LNCAP (cell line): ENCODE measurements at regions not wholly inside any gene's neighbourhood (a gene's known extent, or its start where the extent isn't known, plus 50 kb on each side); places are given as distances from the start of the nearest gene placed in this dataset.

ENCODE experiments used
- TF ChIP-seq, protein P1 (sequence below): fragments of 450-650 bp; IDR thresholded peaks from 2 replicates; pipeline ENCODE4 v1.5.1; 2017; ENCODE audit warnings: mild to moderate bottlenecking

DNA sequence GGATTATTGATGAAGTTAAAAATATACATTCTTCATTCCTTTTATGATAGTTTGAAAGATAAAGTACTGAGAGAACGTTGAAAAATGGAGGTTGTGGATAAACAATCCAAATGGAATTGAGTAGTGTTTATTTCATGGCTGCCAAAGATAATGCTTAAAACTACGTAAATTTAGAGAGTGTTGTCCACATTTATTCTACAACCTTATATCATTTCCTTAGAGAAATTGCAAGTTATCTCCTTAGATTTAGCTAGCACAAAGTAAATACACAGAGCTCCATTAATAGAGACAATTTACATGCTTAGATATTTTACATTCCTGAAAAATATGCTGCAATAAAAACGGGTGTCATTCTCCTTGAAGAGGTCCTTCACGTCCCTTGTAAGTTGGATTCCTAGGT lies 146.5 kb upstream of the CCDC179 start:
- TF ChIP-seq, protein P1, sequence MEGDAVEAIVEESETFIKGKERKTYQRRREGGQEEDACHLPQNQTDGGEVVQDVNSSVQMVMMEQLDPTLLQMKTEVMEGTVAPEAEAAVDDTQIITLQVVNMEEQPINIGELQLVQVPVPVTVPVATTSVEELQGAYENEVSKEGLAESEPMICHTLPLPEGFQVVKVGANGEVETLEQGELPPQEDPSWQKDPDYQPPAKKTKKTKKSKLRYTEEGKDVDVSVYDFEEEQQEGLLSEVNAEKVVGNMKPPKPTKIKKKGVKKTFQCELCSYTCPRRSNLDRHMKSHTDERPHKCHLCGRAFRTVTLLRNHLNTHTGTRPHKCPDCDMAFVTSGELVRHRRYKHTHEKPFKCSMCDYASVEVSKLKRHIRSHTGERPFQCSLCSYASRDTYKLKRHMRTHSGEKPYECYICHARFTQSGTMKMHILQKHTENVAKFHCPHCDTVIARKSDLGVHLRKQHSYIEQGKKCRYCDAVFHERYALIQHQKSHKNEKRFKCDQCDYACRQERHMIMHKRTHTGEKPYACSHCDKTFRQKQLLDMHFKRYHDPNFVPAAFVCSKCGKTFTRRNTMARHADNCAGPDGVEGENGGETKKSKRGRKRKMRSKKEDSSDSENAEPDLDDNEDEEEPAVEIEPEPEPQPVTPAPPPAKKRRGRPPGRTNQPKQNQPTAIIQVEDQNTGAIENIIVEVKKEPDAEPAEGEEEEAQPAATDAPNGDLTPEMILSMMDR, result no peak

DNA sequence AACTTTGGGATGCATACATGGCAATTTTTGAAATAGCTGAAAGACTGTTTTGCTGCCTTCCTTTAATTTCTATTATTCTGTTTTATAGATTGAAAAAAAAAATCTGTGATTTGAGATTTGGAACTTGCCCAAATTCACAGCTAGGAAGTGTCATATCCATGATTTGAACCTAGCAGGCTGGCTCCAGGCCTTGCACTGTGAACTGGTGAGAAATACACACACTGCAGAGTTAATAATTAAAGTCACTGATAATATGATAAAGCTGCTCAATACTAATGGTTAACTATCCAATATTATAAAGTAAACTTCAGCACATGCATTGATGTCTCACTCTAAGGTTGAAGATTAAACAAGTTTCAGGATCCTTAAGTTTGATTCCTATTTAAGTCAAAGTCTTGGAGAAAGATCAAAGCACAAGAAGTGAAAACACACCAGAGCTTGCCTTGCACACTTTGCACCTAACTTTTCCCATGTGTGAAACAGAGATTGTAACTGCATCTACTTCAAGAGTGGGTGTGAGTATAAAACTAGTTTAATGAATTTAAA lies 150.6 kb upstream of the CCDC179 start:
- TF ChIP-seq, protein P1, result no peak

DNA sequence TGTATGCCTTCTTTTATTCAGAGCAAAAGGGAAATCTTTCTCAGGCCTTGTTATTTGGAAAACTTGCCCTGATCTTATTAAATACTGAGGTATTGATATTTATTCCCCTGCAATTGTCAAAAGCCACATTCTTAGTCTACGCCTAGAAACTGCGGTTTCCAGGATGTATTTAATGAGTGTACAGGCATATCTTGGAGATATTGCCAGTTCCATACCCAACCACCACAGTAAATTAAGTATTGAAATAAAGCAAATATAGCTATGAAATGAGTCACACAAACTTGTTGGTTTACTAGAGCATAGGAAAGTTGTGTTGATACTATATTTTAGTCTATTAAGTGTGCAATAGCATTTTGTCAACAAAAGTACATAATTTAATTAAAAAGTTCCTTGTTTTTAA lies 152.7 kb upstream of the CCDC179 start:
- TF ChIP-seq, protein P1, result no peak

DNA sequence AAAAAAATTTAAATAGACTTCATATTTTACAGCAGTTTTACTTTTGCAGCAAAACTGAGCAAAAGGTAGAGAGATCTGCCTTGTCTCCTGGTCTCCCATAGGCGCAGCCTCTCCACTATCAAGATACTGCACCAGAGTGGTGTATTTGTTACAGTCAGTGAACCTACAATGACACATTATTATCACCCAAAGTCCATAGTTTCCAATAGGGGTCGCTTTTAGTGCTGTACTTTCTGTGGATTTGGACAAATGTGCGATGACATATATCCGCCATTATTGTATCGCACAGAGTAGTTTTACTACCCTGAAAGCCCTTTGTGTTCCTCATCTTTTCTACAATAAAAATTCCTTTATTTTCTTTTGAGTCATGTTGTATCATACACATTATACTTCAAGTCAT lies 153.2 kb upstream of the CCDC179 start:
- TF ChIP-seq, protein P1, result no peak

DNA sequence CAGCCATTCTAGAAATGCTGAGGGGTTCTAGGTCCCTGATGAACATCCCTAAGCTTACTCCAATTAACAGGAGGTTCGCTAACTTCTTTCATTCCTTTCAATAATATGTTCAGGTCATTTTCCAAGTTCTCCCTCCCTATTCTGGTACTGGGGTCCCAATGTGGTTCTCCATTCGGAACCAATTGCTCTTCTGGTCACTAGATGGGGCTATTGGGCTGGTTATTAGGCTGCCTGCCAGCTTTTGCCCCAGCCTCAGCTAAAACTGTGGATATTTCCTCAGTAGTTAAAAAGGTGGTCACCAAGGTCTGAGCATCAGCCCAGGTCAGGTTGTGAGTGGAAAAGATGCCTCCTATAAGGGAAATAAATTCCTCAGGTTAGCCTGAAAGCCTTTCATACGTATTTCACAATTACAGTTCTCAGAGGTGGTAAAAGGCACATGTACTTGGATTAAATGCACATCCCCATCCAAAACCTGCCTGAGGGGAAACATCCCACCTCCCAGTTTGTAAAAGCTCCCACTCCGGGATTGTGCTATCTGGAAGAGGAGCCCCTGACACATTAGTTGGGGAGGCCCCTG lies 161.1 kb upstream of the CCDC179 start:
- TF ChIP-seq, protein P1, result peak; percentile 72

DNA sequence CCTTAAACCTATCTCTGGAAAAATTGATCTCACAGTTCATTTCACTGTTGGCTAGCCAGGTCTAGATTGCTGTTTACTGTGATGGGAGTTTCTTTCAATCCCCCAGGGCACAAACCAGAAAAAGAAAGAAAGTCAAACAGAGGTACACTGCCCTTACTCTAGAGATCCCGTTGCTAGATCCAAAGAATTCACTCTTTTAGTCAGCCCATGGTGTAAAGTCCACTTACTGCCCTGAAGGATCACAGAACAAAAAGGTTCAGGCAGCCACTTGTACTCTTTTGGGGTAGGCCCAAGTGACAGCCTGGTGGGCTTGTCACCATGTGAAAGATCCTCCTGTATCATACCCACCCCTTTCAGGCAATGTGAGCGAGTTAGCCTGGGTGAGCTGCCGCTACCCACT lies 162.6 kb upstream of the CCDC179 start:
- TF ChIP-seq, protein P1, result no peak

DNA sequence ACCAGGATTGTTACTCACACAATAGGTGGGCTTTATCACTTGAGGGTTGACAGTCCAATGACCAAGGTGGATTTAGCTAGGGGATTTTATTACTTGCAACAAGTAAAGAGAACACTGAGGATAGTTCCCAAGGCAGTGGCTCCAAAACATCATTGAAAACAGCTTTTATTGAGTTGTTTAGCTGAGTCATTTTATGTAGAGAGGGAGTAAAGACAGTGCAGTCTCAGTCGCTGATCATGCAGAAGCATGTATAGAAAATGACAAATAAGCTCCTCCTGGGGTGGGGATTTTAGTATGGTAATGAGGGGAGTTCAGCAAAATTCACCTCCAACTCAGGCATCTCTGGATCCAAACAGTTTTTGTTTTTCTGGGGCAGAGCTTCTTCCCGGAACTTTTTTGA lies 163.0 kb upstream of the CCDC179 start:
- TF ChIP-seq, protein P1, result no peak
